K562 (cell line): ENCODE measurements at regions not wholly inside any gene's neighbourhood (a gene's known extent, or its start where the extent isn't known, plus 50 kb on each side); places are given as distances from the start of the nearest gene placed in this dataset.

ENCODE experiments used
- ATAC-seq: fragments of 200-7000 bp; cut with Tn5 transposase; 3 replicates; pipeline ENCODE4 v1.9.1; 2020; ENCODE audit warnings: moderate library complexity
- BruUV-seq: library from RNA; stranded (reverse); fragments of 400-500 nt; replicated peaks from 2 replicates; lab custom pipeline; 2021; lab: Mats Ljungman, UMichigan
- CTCF ChIA-PET: fragments of 300-600 bp; formaldehyde crosslinking; extraction: SDS; loops from one replicate; lab custom pipeline; 2021; ENCODE audit warnings: low intra/inter-chr PET ratio; lab: Yijun Ruan, JAX
- POLR2A ChIA-PET: fragments of 300-600, 350-650 bp; sonication (Branson Sonifier 250); formaldehyde crosslinking; extraction: SDS; loops from one replicate; lab custom pipeline; 2021; ENCODE audit warnings: antibody characterized with exemption, inconsistent platforms; lab: Yijun Ruan, JAX
- DNase-seq, 4 experiments: peaks; one replicate each; pipeline versions ENCODE4 v3.0.0 to v3.0.0-alpha.2; 2011 to 2018; ENCODE audit warnings: low spot score in 3 of 4, mixed read lengths in 3 of 4; ENCODE audit errors: extremely low read depth in 1 of 4
- FAIRE-seq: peaks from 2 replicates; lab custom pipeline; 2011; peaks lifted over from hg19 to GRCh38; lab: Jason Lieb, UNC
- H2AFZ ChIP-seq: 2 replicates; pipeline ENCODE4 v1.6.0; 2011; ENCODE audit warnings: low read depth, low read length, control low read depth, inconsistent platforms
- H3K27ac ChIP-seq: fragments of 200-600 bp; 3 replicates; pipeline ENCODE4 v1.8.0; 2011; ENCODE audit warnings: low read depth, mild to moderate bottlenecking, control low read depth, inconsistent platforms, low read length, moderate library complexity, mixed read lengths; ENCODE audit errors: extremely low read depth
- H3K27me3 ChIP-seq, 2 experiments: fragments of 300-600 bp in 1 of 2; 2 replicates in 1 of 2; 3 replicates in 1 of 2; pipeline versions ENCODE4 v1.6.0 to v1.8.0; 2011; ENCODE audit warnings: inconsistent platforms in 2 of 2, low read length in 2 of 2, mild to moderate bottlenecking in 1 of 2, mixed read lengths in 1 of 2, moderate library complexity in 1 of 2; ENCODE audit not compliant: control insufficient read depth in 2 of 2, insufficient read depth in 2 of 2
- H3K36me3 ChIP-seq: fragments of 300-600 bp; 3 replicates; pipeline ENCODE4 v1.8.0; 2011; ENCODE audit warnings: mild to moderate bottlenecking, low read length, inconsistent platforms; ENCODE audit not compliant: control insufficient read depth, insufficient read depth
- H3K4me1 ChIP-seq, 2 experiments: fragments of 200-600 bp in 1 of 2; replicated peaks in 1 of 2; 2 replicates in 1 of 2; 3 replicates in 1 of 2; pipeline versions ENCODE4 v1.5.1 to v1.8.0; 2011; ENCODE audit warnings: inconsistent platforms in 2 of 2, low read length in 2 of 2, mild to moderate bottlenecking in 1 of 2, mixed read lengths in 1 of 2, moderate library complexity in 1 of 2; ENCODE audit not compliant: control insufficient read depth in 2 of 2, insufficient read depth in 2 of 2
- H3K4me2 ChIP-seq: 2 replicates; pipeline ENCODE4 v1.6.1; 2011; ENCODE audit warnings: low read length, control low read depth, inconsistent platforms, mixed read lengths; ENCODE audit not compliant: insufficient read depth
- H3K4me3 ChIP-seq: fragments of 200-600 bp; sonication (generic), shearing (Covaris generic); 2 replicates; pipeline ENCODE4 v1.5.1; 2016; ENCODE audit warnings: control low read depth, inconsistent platforms
- H3K79me2 ChIP-seq: fragments of 200-600 bp; 3 replicates; pipeline ENCODE4 v1.8.0; 2011; ENCODE audit warnings: low read length, inconsistent platforms; ENCODE audit not compliant: control insufficient read depth, insufficient read depth
- H3K9ac ChIP-seq, 2 experiments: 2 replicates each; pipeline versions ENCODE4 v1.6.0 to v1.6.1; 2011; ENCODE audit warnings: low read depth in 2 of 2, low read length in 2 of 2, control low read depth in 1 of 2, inconsistent platforms in 1 of 2, mild to moderate bottlenecking in 1 of 2, mixed read lengths in 1 of 2; ENCODE audit not compliant: insufficient read depth in 1 of 2
- H3K9me1 ChIP-seq: one replicate; pipeline ENCODE4 v1.6.0; 2011; ENCODE audit warnings: inconsistent platforms, mild to moderate bottlenecking, low read length, moderate library complexity; ENCODE audit not compliant: control insufficient read depth, insufficient read depth
- H3K9me3 ChIP-seq: replicated peaks from 2 replicates; pipeline ENCODE4 v1.5.1; 2011; ENCODE audit warnings: low read depth, low read length, inconsistent platforms; ENCODE audit not compliant: control insufficient read depth, insufficient read depth
- H4K20me1 ChIP-seq: replicated peaks from 2 replicates; pipeline ENCODE4 v1.6.1; 2011; ENCODE audit warnings: low read length, inconsistent platforms, mixed read lengths; ENCODE audit not compliant: control insufficient read depth, insufficient read depth
- CC2D1A ChIP-seq: fragments of 450-650 bp; IDR thresholded peaks from 2 replicates; pipeline ENCODE4 v1.6.1; 2017; ENCODE audit warnings: mild to moderate bottlenecking
- CCNT2 ChIP-seq: IDR thresholded peaks from 2 replicates; pipeline ENCODE4 v1.6.1; 2011; ENCODE audit warnings: borderline replicate concordance, low read depth, mild to moderate bottlenecking, moderate library complexity, mixed read lengths, low read length; ENCODE audit not compliant: insufficient read length; ENCODE audit errors: extremely low read depth
- FOXA3 ChIP-seq, 2 experiments: fragments of 450-650 bp in 1 of 2; sonication (generic) in 1 of 2; formaldehyde crosslinking; IDR thresholded peaks in 1 of 2; conservative IDR thresholded peaks in 1 of 2; 2 replicates each; pipeline versions ENCODE4 v1.4.0 to v1.8.0; 2020 to 2022; ENCODE audit warnings: mild to moderate bottlenecking in 2 of 2, missing genetic modification reagents in 1 of 2
- NCOR1 ChIP-seq: fragments of 450-650 bp; IDR thresholded peaks from 2 replicates; pipeline ENCODE4 v1.6.1; 2016; ENCODE audit warnings: mild to moderate bottlenecking, moderate library complexity
- SPI1 ChIP-seq: IDR thresholded peaks from 2 replicates; pipeline ENCODE4 v1.6.1; 2011; ENCODE audit warnings: low read depth, low read length, control low read depth, borderline replicate concordance
- U2AF1 ChIP-seq: fragments of 200-400 bp; formaldehyde crosslinking; optimal IDR thresholded peaks from 2 replicates; pipeline ENCODE3; 2017; ENCODE audit warnings: mild to moderate bottlenecking, low read depth, low read length, moderate library complexity
- ZNF41 ChIP-seq: fragments of 250-450 bp; sonication (Bioruptor Pico); conservative IDR thresholded peaks from 2 replicates; pipeline ENCODE4 v1.4.0; 2020; ENCODE audit warnings: mild to moderate bottlenecking
- ZNF780A ChIP-seq: fragments of 250-450 bp; sonication (Bioruptor Pico); IDR thresholded peaks from 2 replicates; pipeline ENCODE4 v1.5.0; 2021; ENCODE audit warnings: mild to moderate bottlenecking
- WGBS: fragments of 100-300 bp; shearing (Covaris generic); methylation state at CpG from one replicate; pipeline ENCODE4 v1.1.6; 2016; ENCODE audit warnings: low coverage, mixed read lengths; ENCODE audit not compliant: insufficient coverage; ENCODE audit errors: missing lambda C conversion rate; 5-methylcytosine and 5-hydroxymethylcytosine counted together
- in situ Hi-C: fragments of 300-500 bp; cut with MboI; formaldehyde crosslinking; loops from 4 replicates; pipeline ENCODE4 v1.15.0; 2018; ENCODE audit warnings: inconsistent platforms, mixed read lengths
- intact Hi-C: fragments of 100-400 bp; cut with micrococcal nuclease; formaldehyde crosslinking; loops from 2 replicates; pipeline ENCODE4 v1.14.2; 2022
- TF ChIP-seq, protein P1 (sequence below), 2 experiments: fragments of 450-650 bp; IDR thresholded peaks; 2 replicates each; pipeline ENCODE4 v1.6.1; 2018; ENCODE audit warnings: mild to moderate bottlenecking in 2 of 2, low read depth in 1 of 2; ENCODE audit not compliant: partially characterized antibody in 2 of 2
- TF ChIP-seq, protein P2 (sequence below): fragments of 450-650 bp; formaldehyde crosslinking; IDR thresholded peaks from 2 replicates; pipeline ENCODE4 v1.4.0; 2022; ENCODE audit warnings: mild to moderate bottlenecking, moderate library complexity
- TF ChIP-seq, protein P3 (sequence below): fragments of 250-450 bp; sonication (Bioruptor Pico); IDR thresholded peaks from 2 replicates; pipeline ENCODE4 v1.4.0; 2020; ENCODE audit warnings: mild to moderate bottlenecking, moderate library complexity

DNA sequence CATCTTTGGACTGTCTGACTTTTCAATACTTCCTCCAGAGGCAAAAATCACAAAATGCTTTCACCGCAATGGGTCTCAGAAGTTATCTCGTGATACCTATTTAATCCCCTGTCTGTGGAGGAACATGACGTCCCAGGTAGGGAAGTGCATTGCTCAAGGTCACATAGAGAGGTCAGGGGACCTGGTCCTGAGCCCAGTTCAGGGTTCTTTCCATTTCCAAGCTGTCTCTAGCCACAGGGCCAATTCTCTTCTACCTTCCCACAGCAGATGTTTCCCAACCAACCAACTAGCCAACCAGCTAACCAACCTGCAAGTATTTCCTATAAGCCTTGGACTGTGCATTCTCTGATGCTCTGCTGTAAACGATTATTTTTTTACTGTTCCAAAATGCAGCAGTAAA, 122.2 kb upstream of the DLG1 start (continued):
- TF ChIP-seq, protein P1, sequence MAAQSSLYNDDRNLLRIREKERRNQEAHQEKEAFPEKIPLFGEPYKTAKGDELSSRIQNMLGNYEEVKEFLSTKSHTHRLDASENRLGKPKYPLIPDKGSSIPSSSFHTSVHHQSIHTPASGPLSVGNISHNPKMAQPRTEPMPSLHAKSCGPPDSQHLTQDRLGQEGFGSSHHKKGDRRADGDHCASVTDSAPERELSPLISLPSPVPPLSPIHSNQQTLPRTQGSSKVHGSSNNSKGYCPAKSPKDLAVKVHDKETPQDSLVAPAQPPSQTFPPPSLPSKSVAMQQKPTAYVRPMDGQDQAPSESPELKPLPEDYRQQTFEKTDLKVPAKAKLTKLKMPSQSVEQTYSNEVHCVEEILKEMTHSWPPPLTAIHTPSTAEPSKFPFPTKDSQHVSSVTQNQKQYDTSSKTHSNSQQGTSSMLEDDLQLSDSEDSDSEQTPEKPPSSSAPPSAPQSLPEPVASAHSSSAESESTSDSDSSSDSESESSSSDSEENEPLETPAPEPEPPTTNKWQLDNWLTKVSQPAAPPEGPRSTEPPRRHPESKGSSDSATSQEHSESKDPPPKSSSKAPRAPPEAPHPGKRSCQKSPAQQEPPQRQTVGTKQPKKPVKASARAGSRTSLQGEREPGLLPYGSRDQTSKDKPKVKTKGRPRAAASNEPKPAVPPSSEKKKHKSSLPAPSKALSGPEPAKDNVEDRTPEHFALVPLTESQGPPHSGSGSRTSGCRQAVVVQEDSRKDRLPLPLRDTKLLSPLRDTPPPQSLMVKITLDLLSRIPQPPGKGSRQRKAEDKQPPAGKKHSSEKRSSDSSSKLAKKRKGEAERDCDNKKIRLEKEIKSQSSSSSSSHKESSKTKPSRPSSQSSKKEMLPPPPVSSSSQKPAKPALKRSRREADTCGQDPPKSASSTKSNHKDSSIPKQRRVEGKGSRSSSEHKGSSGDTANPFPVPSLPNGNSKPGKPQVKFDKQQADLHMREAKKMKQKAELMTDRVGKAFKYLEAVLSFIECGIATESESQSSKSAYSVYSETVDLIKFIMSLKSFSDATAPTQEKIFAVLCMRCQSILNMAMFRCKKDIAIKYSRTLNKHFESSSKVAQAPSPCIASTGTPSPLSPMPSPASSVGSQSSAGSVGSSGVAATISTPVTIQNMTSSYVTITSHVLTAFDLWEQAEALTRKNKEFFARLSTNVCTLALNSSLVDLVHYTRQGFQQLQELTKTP (IDR thresholded peaks at IDR 0.05; ENCODE audit: low read depth in 1 of 2, partially characterized antibody in 2 of 2), result no peak
- TF ChIP-seq CCNT2, result no peak
- TF ChIP-seq U2AF1, result no peak

DNA sequence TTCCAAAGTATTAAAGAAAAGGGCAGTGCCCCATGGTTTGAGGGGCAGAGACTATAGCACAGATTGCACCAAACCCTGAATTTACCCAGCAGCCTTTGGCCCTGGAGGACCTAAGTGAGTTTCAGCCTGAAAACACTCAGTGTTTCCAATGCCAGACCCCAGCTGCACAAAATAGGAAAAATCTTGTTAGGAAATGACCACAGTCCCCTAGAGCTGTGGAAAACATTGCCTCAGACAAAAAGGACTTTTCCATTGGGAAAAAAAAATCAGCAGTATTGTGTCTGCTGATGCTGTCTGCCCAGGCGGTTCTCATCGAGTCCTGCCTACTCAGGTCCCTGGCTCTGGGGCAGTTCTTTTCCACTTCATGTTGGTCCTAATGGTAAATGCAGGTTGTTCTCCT, 121.7 kb upstream of the DLG1 start:
- Histone ChIP-seq H3K9me3 (no peaks in the 10 kb centered on the region), H3K79me2 (no peaks in the 10 kb centered on the region), H4K20me1 (no peaks in the 10 kb centered on the region), H3K27me3 (peaks cover 40 to 69% of the 10 kb centered on the region in 2 experiments), H3K4me2 (no peak overlapping the region), H3K4me3 (no peak overlapping the region), H3K4me1 (peaks cover 0 to 3% of the 10 kb centered on the region in 2 experiments; a peak in 1 of 5 replicates), H3K36me3 (no peaks in the 10 kb centered on the region), H2AFZ (no peak overlapping the region), H3K9me1 (no peaks in the 10 kb centered on the region)
- intact Hi-C loops (no loop called here), in situ Hi-C loops (no loop called here)
- no peak for FAIRE-seq
- no peak for ATAC-seq
- BruUV-seq, result no TSS peak
- 22% methylated on average over 2 of the region's 2 CpGs for WGBS
- CTCF ChIA-PET, result no interaction called here
- TF ChIP-seq, protein P2, sequence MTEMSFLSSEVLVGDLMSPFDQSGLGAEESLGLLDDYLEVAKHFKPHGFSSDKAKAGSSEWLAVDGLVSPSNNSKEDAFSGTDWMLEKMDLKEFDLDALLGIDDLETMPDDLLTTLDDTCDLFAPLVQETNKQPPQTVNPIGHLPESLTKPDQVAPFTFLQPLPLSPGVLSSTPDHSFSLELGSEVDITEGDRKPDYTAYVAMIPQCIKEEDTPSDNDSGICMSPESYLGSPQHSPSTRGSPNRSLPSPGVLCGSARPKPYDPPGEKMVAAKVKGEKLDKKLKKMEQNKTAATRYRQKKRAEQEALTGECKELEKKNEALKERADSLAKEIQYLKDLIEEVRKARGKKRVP, result no peak
- no peak for TF ChIP-seq ZNF41
- no peak for TF ChIP-seq FOXA3 (CRISPR knock-in tag; conservative IDR thresholded peaks at IDR 0.05 in 1 of 2, IDR thresholded peaks at IDR 0.05 in 1 of 2)
- TF ChIP-seq, protein P3, sequence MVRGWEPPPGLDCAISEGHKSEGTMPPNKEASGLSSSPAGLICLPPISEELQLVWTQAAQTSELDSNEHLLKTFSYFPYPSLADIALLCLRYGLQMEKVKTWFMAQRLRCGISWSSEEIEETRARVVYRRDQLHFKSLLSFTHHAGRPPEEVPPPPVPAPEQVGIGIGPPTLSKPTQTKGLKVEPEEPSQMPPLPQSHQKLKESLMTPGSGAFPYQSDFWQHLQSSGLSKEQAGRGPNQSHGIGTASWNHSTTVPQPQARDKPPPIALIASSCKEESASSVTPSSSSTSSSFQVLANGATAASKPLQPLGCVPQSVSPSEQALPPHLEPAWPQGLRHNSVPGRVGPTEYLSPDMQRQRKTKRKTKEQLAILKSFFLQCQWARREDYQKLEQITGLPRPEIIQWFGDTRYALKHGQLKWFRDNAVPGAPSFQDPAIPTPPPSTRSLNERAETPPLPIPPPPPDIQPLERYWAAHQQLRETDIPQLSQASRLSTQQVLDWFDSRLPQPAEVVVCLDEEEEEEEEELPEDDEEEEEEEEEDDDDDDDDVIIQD, result no peak
- no peak for TF ChIP-seq CC2D1A
- TF ChIP-seq SPI1, result no peak
- TF ChIP-seq NCOR1, result no peak
- no peak for TF ChIP-seq ZNF780A (CRISPR knock-in tag)
- TF ChIP-seq, all 486 proteins: peak for 0
- no peak for DNase-seq
- POLR2A ChIA-PET, result interaction anchor here (1.0 to 1.3 kb wide), 3 partner anchors 10 to 55 kb away, joined by 3 to 5 read pairs (median 3); no protein-coding TSS in a partner anchor
- Histone ChIP-seq H3K9ac (no peak overlapping the region), H3K27ac (no peak overlapping the region)
